Eye (tissue), 1 donor: ENCODE measurements at regions not wholly inside any gene's neighbourhood (a gene's known extent, or its start where the extent isn't known, plus 50 kb on each side); places are given as distances from the start of the nearest gene placed in this dataset.
"Not testable (repeated sequence)": the region's sequence is repeated elsewhere in the genome, so short reads cannot be mapped to it uniquely, and the experiment has no call there.

Experiments
- DNase-seq: peaks from one replicate; pipeline ENCODE4 v3.0.0-alpha.2; 2015

DNA sequence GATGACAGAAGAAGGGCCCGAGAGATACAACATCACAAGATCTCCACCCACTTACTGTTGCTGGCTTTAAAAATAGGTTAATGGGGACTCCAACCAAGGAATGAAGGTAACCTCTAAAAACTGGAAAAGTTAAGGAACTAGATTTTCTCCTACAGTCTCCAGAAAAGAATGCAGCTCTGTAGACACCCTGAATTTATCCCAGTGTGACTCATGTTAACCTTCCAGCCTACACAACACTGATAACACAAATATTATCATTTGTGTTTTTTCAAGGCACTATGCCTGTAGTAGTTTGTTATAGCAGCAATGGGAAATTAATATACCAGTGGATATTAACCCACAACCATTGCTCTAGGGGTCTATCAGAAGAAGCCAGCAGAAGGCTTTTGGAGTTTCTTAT, 730.7 kb upstream of the ZP4 start:
- no peak for DNase-seq

DNA sequence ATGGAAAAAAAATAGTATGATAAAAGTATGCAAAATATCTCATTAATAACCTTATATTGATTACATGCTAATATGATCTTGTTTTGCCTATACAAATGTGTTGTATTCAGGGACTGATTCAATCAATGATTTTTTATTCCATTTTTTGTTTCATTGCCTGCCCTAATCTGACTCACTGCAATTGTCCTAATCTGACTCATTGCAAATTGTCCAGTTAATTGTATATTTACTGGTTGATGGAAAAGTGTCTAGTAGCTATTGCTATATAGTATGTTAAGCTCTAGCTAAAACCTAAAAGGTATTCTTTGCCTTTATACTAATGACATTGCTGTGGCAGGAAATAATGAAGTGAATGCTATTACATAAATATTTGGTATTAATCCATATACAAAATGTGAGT, 728.9 kb upstream of the ZP4 start:
- no peak for DNase-seq

DNA sequence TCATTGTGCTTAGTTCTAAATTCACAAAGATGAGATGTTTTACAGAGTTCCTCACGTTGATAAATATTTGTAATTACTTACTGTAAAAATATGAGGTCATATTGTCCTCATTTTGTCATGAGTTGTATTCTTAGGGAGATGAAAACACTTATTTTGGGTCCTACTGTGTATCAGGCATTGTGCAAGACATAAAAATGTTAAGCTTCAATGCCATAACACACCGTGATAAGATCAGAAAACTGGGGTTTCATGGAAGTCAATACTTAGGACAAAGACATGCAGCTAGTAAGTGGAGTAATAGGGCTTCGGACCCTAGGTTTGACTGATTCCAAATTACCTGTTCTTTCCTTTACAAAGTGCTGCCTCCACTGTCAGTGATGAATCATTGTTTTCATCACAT, 720.7 kb upstream of the ZP4 start:
- DNase-seq = no peak

DNA sequence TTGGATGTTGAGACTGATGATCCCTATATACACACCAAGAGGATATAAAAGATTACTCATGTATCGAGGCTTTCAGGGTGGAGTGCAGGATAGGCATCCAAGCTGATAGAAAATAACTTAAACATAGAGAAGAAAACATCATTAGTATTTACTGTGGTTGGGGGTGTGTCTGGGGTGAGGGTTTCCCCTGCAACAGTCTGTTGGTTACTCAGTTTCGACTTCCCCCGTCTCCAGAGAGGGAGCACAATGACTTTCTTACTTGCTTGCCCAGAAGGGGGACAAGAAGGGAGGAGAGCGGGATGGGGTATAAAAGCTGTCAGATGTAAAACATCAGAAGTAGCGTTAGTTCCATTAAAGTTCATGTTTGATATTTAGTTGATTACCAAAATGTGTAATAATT, 717.4 kb upstream of the ZP4 start:
- no peak for DNase-seq

DNA sequence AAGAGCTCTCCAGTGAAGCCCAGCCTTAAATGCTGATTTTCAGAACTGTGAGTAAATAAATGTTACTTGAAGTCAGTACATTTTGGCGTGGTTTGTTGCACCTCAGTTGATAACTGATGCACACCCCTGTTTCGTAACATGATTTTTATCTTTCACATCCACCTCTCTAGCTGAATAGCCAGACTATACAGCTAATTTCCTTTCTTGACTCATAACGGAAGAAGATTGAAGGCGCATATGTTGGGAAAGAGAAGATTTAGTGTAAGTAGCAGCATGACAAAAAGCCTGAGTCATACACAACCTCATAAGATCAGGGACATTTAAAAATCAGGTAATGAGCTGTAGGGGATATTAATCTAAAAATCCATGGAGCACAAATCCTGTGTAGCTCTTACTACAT, 716.2 kb upstream of the ZP4 start:
- DNase-seq = no peak

DNA sequence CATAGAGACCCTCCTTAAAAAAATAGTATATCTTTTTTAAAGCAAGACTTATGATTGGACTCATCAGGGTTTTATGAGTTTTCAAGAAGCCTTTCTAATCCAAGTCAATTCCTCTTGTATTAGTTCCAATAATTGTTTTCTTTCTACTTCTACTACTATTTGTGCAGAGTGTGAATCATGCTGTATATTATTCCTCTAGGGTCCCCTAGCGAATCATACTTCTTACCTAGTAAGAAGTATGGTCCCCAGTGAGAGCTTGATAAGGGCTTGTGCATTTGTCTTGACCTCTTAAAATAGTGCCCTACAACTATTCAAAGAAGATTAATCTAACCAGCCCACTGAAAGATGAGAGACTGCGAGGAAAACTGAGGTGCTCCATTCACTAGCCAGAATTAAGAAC, 715.7 kb upstream of the ZP4 start:
- DNase-seq = no peak

DNA sequence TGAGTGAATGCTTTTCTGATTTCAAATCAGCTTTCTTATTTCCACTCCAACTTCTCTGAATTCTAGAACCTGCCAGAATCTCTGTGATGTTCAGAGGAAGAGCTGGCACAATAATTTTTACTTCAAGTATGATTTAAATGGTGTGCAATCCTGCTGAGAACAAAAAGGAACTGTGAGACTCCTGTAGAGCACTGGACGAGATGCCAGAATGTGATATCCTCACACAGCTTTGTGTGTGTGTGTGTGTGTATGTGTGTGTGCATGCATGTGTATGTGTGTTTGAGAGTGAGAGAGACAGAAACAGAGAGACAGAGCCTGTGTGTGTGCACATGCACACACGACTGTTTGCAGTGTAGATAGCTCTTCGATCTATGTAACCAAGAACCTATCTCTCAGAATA, 713.6 kb upstream of the ZP4 start:
- no peak for DNase-seq

DNA sequence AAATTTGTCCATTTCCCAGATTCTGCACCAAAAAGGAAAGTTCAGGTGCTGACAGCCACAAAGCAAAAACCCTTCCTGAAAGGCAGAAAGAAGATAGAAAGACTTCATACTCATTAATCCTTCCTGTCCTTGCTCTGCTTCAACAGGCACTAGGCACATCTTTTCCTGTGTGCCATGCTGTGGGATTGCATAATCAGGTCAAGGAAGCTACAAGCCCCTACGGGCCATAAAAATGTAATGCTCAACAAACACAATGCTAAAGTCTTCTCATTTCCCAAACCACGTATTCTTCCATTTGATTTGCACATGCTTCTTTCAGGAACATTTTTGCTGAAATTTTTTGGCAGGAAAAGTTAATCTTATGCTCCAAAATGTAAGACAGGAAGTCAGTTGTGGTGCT, 710.9 kb upstream of the ZP4 start:
- not testable (repeated sequence) for DNase-seq

DNA sequence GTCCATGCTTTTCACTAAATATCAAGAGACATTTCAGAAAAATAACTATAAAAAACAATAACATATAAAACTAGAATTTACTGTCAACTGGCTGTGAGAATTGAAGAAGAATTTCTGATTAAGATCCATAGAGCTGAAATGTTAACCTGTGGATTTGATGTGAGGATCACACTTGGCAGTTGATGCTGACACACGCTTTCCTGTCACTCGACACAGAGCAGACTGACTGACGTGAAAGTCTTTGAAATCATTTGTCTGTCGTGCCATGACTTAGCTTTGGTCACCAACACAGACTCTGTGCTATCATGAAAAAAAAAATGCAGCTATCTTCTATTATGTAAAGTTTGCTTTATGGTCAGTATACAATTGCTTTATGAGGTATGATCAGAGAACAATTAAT, 706.0 kb upstream of the ZP4 start:
- DNase-seq = no peak

DNA sequence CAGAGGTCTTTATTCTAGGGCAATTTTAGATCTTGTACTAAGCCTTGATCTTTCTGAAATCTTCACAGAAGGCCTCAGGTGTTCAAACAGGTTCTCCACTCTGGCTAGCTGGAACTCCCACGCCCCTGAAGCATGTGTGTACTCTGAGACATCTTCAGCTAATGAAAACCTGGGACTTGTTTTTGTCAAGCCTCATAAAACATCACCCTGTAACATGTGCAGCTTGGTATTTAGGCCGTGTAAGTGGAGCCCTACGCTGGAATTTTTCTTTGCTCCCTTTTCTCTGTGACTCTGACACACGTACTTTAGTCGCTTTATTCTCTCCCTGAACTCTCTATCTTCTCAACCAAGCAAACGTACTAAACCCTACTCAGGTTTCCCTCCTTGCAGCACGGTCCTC, 701.9 kb upstream of the ZP4 start:
- no peak for DNase-seq

DNA sequence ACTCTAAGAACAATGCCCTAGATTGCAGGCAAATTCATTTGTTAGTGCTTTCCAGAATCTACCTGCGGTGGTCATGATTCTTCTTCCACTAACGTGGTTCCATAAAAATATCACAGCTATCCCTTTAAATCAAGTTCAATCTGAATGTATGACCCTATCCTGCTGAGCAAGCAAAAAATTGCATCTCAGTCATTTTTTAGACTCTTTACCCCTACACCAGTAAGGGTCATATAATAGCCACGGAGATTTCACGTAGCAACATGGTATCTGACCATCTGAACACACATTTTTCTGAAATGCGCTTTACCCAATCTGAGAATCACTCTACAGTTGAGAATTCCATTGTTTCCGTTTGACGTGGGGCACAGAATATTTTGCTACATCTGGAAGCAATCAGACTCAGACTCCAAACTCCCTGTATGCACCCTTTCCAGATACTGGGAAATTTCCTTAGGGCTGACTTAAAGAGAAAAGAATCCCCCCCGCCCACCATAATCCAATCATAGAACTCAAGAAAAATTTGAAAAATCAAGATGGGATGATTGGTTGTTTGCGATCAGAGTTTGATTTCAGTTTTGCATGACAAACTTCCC, 699.2 kb upstream of the ZP4 start:
- peak; percentile 54 for DNase-seq

DNA sequence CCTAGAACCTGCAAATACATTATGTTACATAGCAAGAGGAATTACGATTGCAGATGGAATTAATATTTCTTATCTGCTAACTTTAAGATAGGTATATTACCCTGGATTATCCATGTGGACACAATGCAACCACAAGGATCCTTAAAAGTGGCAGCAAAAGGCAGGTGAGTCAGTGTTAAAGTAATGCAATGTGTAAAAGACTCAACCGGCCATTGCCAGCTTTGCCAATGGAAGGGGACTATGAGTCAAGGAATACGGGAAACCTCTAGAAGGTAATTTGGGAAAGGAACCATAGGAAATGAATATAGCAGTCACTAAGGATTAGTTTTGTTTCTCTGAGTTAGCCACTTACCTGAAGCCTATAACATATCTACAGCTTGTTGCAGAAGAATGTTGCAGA, 692.1 kb upstream of the ZP4 start:
- DNase-seq = no peak

DNA sequence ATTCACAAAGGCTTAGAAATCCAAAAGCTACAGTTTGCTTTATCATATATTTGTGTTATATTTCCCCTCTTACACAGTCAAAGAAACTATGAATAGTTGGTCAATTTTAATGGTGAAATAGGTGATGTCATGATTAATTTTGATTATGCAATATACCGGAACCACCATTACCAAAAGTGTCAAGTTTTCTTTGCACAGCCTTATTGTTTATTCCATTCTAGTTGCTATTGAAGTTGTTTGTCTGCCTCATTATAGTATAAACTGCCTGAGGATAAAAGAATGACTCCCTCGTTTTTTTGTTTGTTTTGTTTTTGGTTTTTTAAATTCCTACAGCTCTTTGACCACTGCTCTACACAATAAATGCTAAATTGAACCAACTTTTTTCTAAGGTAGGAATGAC, 690.6 kb upstream of the ZP4 start:
- no peak for DNase-seq

DNA sequence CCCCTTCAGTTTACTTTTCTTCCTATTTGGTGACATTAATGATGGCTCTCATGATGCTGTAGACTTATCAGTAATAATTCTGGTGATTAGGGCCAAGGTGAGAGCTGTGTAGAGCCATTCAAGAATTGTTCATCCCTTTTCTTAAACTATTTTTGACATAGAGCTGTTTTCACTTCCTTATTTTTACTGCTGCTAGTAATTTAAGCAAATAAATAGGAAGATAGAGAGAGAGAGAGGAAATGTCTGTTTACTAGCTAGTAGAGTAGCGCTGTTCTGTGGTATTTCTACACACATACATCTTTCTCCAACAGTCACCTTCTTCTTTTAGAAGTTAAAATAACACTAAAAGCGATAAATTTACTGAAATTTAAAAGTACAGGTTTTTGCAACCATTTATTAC, 678.0 kb upstream of the ZP4 start:
- no peak for DNase-seq

DNA sequence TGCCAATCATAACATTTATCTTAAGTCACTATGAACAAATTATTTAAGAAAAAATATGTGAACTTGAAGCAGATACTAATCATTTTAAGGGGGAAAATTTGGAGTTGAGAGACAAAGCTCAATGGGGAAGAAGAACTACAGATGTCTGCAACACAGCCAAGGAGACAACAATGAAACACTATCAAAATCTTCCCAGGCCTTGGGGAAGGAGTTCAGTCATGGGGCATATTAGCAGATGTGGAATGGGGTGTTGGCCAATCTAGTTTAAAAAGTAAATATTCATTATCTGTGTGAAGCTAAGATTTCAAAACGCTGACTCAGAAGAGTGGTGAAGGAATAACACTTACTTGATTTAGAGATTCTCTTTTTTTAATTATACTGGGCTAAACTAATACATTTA, 671.6 kb upstream of the ZP4 start:
- DNase-seq = peak; percentile 8

DNA sequence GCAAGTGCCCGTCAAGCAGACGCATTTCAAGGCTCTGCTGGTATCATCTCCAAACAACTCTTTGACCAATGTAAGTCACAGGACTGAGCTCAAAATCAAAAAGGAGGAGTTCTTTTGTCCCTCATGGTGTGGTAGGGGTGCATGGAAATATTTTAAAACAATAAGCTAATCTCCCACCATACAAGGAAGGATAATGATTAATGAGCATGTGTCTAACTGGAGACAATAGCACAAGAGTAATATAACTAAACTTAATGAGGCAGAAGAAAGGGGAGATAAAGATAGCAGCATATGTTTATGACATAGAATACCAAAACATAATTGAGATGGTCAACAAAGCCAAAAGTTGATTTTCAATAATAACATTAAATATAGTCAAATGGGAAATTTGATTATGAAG, 668.0 kb upstream of the ZP4 start:
- DNase-seq = no peak

DNA sequence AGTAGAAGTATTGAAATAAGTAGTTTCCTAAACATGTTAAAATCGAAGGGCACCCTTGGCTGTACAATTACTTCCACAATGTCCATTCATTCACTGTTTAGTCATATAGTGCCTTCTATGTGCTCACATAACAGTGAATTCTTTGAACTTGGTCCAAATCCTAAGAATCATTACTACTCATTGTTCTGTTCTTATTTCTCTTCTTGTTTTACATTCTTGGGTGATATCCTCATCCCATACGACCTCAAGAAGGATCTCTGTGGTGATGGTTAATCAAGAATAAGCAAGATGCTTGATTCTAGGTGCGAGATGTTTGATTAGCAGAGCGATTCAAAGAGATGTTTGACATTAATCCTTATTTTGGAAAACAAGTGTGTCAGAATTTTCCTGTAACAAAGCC, 667.4 kb upstream of the ZP4 start:
- DNase-seq = no peak

DNA sequence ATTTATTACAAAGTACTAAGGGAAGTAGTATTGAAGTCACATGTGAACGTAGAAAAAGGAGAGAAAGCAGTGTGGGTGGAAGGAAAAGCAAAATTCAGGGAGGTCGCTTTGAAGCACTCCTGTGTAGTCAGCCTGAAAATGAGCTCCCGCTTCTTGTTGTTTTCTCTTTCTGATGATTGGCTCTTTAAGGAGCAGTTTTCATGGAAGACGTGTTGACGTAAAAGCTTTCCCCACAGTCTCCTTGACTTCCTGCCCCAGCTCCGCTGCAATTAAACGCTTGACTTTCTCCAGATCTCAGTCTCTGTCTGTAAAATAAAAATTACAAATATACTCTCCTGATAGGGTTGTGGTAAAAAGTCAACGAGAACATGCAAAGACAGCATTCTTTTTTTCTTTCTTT, 661.5 kb upstream of the ZP4 start:
- DNase-seq = no peak

DNA sequence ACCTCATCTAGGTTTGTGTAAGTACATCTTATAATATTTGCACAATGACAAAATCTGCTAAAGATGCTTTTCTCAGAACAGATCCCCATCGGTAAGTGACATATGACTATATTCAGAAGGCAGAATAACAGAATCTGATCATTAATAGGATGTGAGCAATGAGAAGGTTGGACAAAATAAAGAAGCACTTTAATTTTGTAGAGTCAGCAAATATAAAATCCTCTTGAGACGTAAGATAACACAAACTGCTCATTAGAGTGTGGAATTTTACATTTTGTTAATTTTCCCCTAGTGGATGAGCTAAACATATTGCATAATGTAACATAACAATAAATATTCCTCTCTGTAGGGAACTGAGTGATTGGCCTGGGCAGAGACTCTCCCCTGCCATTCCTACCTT, 658.4 kb upstream of the ZP4 start:
- DNase-seq = no peak

DNA sequence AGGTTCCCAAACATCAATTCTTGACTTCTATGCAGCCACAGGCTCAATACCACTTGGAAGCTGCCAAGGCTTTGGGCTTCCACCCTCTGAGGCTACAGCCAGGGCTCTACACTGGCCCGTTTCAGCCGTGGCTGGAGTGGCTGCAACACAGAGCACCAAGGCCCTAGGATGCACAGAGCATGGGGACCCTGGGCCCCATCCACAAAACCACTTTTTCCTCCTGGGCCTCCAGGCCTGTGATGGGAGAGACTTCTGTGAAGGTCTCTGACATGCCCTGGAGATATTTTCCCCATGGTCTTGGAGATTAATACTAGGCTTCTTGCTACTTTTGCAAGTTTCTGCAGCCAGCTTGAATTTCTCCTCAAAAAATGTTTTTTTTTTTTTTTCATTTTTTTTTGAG, 655.4 kb upstream of the ZP4 start:
- DNase-seq = no peak

DNA sequence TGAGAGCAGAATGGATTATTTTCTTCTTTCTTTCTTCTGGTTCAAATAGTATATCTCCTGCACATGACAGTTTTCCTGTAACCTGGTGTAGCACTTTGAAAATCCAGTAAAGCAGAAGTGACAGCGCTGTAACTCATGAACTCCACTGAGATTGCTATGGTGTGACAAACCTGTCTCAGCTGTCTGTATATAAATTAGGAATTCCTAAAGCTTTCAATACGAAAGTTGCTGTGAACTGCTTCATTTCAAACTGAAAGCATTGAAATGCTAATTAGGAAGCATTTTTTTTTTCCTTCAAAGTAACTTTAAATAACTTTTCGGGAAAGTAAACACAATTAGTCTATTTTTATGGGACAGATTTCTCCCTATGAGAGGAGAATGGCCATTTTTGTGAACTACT, 646.9 kb upstream of the ZP4 start:
- no peak for DNase-seq

DNA sequence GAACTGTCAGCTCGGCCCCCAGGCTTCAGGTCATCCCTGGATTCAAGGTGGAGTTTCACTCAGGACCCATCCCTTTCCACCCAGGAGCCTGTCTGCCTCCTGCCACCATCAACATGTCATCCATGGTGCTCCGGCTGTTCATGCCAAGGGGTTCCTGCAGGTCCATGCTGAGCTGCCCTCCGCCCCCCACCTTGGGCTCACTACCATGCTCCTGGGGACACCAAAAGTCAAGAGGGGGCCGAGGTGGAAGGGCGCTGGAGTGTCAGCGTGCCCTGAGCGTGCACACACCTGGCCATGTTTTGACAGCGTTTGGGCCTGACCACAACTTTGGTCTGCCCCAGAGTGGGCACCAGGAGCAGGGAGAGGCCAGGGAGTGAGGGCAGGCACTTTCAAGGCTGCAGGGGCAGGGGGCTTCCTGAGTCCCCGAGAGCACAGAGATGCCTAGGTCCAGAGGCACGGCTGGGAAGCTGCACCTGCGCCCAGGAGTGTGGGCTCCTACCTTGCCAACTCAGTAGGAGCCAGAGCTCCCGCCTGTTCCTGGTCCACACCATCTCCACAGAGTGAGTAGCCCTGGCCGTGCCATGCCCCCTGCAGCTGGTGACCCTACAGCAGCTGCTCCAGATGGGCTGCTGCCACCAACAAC, 639.6 kb upstream of the ZP4 start:
- no peak for DNase-seq

DNA sequence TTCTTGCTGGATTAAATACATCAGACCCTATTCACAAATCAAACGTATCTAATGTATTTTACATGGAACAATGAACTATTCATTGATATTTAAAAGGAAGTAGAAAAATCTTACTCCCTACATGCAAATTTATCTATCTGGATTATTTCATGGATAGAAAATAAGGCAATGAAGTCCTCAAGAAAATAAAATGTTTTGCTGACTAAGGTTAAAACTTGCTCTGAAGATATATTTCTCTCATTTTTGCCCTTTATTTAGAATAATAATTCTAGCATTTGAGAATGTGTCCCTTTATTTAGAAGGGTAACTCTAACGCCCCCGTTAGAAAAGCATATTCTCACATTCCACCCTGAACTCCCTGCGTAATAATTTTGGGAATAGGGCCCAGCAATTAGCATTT, 627.0 kb upstream of the ZP4 start:
- no peak for DNase-seq

DNA sequence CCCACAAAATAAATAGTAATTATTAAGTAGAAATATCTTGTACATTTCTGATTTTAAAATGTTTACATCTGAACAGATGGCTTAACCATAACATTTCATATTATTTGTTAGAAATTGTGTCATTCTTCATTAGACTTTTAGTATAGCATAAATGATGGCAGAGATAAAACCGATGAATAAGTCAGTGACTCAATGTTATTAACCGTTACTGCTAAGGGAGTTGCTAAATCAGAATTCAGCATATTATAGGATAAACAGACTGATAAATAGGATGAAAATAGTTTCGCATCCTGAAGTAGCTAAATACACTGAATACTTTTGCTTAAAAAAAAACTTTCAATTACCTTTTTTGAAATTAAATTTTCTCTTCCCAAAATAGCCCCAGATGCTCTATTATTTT, 610.6 kb upstream of the ZP4 start:
- no peak for DNase-seq

DNA sequence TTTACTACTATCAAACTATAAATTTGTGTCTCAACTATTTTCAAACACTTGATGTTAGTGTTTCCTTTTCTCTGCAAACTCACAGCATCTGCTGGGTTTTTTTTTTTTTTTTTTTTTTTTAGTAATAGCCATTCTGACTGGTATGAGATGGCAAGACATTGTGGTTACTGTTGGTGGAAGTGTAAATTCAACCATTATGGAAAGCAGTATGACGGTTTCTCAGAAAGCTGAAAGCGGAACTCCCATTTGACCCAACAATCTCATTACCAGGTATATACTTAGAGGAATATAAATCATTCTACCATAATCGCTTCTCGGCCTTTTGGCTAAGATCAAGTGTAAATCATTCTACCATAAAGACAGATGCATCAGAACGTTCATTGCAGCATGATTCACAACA, 608.3 kb upstream of the ZP4 start:
- DNase-seq = no peak

DNA sequence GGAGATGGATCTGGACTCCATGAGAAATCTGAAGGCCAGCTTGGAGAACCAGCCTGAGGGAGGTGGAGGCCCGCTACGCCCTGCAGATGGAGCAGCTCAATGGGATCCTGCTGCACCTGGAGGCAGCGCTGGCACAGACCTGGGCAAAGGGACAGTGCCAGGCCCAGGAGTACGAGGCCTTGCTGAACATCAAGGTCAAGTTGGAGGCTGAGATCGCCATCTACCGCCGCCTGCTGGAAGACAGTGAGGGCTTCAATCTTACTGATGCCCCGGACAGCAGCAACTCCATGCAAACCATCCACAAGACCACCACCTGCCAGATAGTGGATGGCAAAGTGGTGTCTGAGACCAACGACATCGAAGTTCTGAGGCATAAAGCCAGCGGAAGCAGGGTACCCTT, 601.5 kb upstream of the ZP4 start:
- DNase-seq = no peak
